HG03095 (cell line): ENCODE measurements at regions not wholly inside any gene's neighbourhood (a gene's known extent, or its start where the extent isn't known, plus 50 kb on each side); places are given as distances from the start of the nearest gene placed in this dataset.

ENCODE experiments used
- ATAC-seq: cut with Tn5 transposase; IDR thresholded peaks from one replicate; pipeline ENCODE4 v1.9.1; 2021; ENCODE audit warnings: moderate library complexity; ENCODE audit not compliant: unreplicated experiment

DNA sequence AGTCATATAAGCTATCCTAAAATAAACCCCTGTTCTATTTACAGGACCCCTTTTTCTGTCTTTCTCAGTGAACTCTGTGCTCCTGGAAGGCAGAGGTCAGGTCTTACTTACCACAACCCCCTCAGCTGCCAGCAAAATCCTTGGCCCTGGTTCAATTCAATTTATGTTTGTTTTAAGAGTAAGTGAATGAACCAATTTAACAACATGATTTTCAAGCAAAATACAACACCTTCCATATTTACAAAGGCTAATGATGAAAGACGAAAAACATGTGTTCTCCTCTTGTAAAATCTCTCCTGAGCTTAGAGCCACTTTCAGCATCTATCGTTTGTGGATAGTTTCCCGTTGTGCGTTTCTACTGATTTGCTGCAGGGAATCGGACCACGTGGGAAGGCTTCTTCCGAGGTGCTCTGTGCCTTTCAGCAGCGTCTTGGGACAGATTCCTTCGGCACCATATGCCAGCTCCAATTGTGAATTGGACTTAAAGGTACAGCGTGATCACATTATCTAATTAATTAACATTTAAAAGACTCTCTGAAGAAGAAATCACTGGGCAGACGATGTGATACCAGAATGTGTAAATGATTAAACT is 411.7 kb downstream of the IRS2 start:
- no peak for ATAC-seq

DNA sequence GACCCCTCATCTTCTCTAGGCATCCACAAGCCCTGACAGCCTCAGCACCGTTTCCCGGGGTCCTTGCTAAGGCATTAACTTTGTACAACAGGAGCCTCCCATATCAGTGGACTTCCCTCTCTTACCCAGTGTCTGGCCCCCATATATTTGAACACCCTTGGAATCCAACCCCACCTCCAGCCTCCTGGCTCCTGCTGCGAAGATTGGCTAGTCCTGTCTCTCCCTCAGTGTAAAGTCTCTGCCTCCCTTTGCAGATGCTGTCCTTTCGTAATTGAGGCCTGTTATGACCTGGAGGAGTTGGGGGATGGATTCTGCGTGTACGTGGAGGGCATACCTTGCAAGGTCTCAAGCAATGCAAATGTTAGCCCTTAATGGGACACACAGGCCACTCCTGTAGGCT is 413.7 kb downstream of the IRS2 start:
- ATAC-seq, result no peak

DNA sequence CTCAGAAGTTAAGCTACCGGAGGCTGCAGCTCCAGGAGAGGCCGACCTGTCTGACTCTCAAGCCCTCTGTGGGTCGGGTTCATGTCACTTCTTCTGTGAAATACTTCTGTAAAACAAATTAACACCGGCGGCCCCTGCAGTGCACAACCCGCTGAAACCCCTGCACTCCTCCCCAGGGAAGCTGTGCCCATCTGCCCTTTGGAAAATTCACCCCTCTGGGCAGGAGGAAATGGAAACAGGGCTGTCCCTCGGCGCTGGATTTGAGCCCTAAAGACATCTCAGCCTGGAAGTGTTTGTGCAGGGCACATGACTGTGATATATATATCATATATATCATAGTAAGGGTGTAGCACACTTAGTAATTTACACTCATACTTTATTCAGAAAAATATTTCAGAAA is 415.3 kb downstream of the IRS2 start:
- no peak for ATAC-seq

DNA sequence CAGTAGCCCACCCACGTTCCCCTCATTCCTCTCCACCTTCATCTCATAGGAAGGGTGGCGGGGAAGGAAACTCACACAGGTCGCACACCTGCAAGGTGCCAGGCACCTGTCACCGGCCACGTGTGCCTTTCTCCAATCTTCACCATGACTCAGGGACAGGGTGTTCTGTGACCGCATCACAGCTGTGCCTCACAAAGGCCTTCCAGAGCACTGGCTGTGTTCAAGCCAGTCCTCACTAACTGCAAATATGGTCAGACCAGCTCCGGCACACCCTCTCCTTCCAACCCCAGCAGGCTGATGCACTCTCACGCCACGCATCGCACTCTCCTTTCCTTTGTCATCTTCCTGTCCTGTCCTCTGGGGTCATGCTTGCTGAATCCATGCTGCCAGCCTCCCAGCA is 415.9 kb downstream of the IRS2 start:
- no peak for ATAC-seq

DNA sequence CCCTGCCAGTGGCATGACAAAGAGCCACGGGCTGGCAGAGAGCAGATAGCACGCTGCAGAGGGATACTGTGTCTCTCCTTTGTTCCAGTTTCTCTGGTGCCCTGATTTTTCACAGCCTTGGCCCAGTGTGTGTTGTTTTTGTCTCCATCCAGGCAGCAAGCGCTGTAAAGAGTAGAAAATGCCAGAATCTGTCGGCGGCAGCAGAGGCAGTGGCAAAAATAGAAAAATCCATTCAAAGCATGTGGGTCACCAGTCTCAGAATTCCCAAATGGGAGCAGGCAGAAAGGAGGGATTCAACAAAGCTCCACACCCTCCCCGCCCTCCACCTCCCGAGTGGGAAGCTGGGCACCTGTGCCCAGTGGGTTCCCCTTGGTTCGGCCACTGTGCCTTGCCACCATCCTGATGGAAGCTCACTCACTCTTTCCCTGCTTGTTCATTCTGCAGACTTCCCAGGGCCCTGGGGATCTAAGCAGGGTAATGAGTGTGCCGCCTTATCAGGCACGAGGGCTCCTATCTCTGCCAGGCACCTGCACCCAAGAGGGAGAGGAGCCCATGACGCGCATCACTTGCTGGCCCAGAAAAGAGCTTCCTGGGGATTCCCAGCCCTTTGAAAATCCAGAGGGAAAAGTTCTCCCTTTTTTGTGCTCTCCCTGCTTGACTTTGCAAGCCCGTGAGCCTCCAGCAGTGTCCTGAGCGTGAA is 416.9 kb downstream of the IRS2 start:
- ATAC-seq, result no peak

DNA sequence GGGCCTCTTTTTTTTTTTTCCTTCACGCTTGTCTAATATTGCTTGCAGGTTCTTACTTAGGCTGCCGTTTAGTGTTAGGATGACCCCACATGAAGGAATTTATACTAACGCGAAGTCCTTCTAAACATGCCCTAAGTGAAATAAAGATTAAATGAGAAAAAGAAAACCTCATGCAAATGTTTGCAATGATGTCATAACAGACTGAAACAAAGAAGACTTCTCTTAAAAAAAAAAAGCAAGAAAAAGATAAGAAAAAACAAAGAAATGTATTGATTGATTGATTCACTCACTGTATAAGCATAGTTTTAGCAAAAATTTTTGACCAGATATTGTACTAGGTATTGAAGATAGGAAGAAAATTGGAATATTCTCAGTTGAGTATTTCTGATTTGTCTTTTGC is 418.2 kb downstream of the IRS2 start:
- no peak for ATAC-seq

DNA sequence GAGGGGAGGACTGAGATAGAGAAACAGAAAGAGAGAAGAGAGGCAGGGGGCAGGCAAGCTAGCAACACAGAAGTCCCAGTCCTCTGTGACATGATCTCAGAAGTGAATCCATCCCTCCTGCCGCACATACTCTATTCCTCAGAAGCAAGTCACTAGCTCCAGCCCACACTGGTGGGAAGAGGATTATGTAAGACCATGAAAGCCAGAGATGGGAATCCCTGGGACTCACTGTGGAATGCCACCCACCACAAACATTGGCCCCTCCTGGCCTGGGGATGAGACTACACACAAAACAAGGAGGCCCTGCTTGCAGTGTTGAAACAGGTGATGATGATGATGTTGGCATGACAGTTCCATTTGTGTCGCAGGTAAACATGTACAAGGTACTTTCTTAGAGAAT is 419.9 kb downstream of the IRS2 start:
- ATAC-seq, result no peak

DNA sequence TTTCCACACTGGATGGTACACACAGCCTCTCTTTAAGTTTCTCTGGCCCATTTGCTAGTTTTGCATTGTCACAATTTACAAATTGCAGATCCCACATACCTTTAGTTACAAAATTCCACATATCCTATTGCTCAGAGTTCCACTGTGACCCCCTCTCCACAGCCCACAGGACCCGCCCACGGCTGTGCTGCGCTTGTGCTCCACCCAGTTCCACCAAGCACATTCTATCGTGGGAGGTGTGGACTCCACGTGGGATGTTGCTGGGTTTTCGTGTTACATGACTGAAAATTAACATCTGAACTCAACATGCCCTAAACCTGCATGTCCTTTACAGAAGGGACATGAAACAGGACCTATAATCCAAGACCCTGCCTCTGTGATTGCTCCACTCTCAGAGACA is 423.0 kb downstream of the IRS2 start:
- ATAC-seq, result no peak

DNA sequence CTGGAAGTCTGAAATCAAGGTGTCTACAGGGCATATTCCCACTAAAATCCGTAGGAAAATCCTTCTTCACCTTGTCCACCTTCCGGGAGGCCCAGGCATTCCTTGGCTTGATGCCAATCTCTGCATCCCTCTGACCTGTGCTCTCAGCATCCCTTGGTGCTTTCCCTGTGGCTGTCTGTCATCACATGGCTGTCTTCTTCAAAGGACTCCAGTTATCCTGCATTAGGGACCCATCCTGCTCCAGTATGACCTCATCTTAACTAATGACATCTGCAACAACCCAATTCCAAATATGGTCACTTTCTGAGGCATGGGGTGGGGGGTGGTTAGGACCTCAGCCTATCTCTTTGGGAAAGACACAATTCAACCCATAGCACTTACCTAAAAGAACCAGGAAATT is 423.8 kb downstream of the IRS2 start:
- no peak for ATAC-seq

DNA sequence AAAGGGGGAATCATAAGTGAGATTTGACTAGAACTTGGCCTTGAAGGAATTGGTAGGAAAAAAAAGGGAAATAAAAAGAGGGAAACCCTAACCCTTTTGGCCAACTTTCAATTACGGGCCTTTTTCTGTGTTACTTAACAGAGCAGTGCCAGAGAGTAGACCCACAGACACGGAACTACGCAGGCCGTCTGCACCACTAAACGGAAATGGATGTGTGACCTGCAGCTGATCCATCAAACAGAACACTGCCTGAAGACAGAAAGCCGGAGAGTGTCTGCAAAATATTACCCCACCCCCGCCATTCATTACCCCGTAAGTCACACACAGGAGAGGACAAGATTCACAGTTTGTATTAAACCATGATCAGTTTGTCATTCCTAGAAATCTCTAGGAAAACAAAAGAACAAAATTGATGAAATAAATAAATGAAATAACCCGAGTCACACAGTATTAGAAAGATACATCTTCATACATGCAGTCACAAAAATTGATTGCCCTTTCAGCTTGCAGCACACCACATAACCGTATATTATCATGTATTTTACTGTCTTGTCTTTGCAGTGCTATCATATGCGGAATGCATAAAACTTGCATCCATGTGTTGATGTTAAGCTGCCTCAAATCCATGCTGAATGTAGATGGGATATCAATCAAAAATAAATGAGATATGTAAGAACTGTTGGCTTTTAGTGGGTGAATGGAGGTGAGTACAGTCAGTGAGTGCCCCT is 424.7 kb downstream of the IRS2 start:
- no peak for ATAC-seq

DNA sequence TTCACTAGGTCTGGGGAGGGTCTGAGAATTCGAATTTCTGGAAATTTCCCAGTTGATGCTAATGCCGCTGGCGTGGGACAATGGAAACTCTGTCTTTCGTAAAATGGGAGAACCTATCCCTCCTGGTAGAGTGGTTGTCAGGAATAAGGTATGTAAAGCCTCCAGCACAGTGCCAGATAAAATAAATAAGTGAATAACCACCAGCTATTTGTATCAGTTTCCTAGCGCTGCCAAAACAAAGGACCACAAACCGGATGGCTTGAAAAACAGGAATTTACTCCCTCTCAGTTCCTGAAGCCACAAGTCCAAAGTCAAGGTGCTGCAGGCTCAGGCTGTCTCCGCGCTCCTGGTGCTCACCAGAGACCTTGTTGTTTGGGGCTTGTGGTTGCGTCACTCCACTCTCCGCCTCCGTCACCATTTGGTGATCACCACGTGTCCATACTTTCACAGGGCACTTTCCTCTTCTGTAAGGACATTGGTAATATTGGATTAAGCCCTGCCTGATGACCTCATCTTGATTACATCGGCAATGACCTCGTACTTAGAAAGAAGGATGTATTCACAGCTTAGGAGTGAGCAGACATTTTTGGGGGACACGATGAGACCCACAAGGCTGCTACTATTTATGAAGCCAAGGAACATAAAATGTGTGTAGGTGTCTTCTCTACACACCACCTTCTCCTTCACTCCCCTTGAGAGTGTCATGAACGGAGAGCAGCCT is 428.5 kb downstream of the IRS2 start:
- ATAC-seq, result no peak

DNA sequence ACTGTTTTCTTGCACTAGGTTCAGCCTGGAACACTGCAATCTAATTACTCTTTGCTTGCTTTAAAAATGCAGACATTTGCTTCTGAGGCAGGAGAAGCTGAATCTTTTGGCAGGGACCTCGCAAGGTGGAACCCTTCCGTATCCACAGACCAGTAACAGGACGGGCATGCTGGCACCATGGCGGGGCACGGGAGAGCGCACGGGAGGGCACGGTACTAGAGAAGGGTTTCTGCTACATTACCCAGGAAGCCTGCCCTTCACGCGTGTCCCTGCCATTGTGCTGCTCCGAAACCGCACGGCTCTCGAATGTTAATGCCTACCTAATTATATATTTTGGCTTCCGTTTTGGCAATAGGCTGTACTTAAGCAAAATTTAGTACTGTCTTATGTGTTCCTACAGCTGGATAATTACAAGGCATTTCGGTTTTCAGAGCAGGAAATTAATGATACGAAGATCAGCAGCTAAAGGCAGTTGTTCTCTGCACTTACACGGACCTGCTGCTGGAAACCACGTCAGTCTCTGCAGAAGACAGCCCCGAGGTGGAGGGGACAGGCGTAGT is 430.4 kb downstream of the IRS2 start:
- ATAC-seq, result no peak

DNA sequence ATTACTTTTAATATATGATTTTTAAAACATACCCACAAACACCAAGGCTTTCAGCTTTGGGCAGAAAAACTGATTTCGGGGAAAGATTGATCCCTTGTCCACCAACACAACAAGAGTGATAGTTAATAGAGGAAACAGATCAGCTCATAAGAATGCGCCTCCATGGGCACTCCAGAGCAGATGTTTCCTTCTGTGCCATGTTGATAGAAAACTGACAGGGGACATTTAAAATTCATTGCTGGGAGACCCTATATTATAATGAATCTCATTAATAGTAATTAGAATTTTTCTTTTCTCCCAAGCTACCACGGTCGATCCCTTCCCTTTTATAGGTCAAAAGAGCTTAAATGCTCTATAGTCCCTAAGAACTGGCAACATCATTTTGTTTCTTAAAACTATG is 431.2 kb downstream of the IRS2 start:
- ATAC-seq, result no peak

DNA sequence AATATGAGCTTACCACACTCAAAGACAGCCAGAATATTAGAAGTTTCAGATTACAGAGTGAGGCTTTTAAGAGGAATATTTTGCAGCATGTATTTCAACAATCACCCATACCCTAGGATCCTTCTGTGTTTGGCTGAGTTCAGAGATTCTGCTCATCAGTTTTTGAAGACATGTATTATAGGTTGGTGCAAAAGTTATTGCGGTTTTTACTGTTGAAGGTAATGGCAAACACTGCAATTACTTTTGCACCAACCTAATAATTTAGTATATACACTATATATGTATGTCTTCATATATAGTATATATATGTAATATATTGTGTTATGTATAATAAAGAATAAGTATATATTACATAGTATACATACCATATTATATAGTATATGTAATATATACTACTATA is 435.1 kb downstream of the IRS2 start:
- ATAC-seq, result no peak

DNA sequence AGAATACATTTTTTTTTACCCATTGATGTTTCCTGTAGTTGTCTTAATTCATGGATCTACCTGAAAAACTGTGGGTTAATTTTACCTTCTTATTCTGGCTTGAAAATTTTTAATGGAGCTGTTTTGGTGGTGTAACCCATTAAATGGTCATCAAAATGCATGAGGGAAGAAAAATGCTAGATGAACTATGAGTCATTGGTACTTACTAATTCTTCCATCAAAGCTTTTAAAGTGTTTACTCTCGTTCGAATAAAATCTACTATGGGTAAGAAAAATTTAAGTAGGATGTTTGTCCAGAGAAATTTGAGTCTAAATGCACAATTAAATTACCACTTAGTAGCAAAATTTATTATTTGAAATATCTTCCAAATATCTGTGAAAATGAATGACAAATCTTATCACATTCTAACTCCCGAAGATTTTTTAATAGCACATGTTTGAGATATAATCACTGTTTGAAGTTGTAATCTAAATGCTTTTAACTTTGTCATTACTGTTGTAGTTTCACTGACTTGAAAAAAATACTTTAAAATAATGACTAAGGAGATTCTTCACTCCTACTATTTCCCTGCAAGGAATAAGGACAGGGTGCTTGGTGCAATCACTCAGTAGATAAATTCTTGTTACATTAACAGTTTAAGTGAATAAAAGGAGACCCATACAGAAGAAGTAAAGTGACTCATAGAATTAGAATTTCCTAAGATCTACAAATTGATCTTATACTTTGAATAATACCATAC is 437.7 kb downstream of the IRS2 start:
- ATAC-seq, result no peak

DNA sequence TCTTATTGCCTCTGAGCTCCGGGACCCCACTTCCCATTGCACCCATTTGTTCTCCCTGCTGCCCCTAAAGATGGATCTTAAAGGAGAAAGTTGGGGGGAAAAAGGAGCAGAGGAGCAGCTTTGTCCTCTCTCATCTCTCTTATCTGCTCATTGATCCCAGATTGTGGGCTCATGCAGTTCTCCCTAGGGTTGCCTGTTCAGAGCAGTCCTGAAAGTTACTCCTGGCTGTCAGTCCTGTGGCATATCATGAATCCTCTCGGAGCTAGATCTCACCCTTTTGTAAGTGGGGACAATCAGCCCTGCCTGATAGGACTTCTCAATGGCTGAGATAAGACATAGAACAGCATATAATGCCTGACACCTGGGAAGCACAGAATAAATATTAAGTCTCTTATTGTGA is 440.3 kb downstream of the IRS2 start:
- no peak for ATAC-seq

DNA sequence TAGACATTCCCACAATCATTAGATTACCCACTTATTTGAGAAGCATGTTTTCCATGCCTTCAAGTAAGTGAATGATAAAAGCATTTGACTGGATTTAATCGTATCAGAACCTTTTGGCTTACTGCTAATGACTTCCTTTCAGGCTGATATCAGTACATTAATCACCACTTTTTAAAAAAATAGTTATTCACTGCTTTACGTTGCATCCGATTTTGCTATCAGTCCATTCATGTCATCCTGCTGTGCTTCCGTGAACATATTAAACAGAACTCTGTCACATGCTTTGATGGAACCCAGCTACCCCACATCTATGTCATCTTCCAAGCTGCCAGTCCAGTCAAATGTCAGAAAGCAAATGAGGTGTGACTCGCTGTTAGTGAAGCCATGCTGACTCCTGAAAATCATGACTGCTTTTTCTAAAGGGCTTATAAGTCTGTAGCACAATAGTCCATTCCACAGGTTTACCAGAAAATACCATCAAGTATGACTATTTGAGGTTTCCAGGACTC is 440.9 kb downstream of the IRS2 start:
- ATAC-seq, result no peak

DNA sequence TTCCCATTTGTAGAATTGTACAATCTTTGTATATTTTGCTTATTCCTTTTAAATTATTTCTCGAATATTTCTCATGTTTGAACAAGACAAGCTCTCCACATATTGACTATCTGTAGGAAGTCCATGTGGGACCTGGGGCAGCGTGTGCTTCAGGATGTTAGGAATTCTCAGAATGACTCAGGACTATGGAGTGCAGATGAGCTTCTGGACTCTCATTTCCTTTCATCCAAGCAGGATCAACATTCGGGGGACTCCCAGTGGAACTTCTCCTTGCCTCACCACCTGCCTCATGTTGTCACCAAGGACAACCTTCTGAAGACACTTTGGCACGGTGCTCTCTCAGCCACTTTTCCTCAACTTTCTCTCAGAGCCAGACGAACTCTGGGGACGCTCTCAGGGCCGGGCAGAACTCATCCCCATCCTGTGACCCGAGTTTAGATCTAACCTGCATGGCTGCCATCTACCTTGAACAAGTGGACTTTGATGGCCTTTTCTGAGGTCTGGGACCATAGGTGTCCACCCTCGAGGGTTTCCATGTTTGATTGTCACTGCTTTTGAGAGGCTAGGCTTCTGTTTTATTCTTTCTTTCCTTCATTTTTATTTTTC is 441.7 kb downstream of the IRS2 start:
- ATAC-seq, result no peak

DNA sequence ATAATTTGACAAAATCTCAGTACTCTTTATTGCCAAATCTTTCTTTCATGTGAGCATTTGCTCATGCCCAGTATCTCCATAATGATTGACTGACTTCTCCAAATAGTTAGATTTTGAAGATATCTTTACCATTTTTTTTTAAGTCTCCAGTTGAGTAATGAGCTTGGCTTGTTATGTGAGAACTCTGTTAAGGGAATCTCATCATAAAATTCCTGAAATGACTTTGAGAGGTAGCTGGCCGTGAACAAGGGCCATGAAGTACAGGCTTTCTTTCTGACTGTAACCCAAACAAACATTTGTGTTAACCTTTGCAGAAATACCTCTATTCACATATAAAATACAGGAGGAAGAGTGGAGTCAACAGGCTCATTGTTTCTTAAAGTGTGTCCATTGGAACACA is 449.7 kb downstream of the IRS2 start:
- no peak for ATAC-seq
